ENCODE measurements at regions not wholly inside any gene's neighbourhood (a gene's known extent, or its start where the extent isn't known, plus 50 kb on each side); places are given as distances from the start of the nearest gene placed in this dataset.

DNA sequence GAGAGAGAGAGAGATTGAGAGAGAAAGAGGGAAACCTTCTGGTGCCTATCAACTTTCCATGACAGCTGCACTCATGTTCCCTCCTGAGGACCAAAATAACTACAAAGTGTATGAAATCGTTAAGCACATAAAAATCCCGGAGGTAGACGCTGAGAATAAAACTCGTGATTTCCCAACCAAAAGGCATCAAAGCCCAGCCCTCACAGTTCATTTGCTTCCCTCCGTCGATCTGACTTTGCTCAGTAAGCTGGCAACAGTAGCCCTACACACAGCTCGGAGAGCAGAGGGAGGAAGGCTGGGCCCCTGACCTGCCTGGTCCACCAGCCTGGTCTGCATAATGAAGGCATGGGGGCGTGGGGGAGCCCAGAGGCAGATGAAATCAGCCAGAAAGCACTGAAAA lies 273.9 kb upstream of the ZFHX3 start (continued):
- TF ChIP-seq ZNF672 (CRISPR knock-in tag; IDR thresholded peaks at IDR 0.05) = no peak
- TF ChIP-seq ZNF704 (CRISPR knock-in tag; IDR thresholded peaks at IDR 0.05; ENCODE audit: borderline replicate concordance) = no peak
- no peak for TF ChIP-seq THAP8 (CRISPR knock-in tag; IDR thresholded peaks at IDR 0.05; ENCODE audit: borderline replicate concordance)
- TF ChIP-seq ZNF101 (CRISPR knock-in tag; IDR thresholded peaks at IDR 0.05; ENCODE audit: borderline replicate concordance, low read depth) = no peak
- no peak for TF ChIP-seq ZBTB8A (CRISPR knock-in tag; IDR thresholded peaks at IDR 0.05; ENCODE audit: borderline replicate concordance, low read depth)
- no peak for TF ChIP-seq HOXD1 (CRISPR knock-in tag; IDR thresholded peaks at IDR 0.05)
- no peak for TF ChIP-seq MED1 (CRISPR knock-in tag; IDR thresholded peaks at IDR 0.05)
- TF ChIP-seq AGO2 (optimal IDR thresholded peaks at IDR 0.05; ENCODE audit: low read depth, low read length) = no peak
- TF ChIP-seq ZNF10 (CRISPR knock-in tag; IDR thresholded peaks at IDR 0.05; ENCODE audit: borderline replicate concordance, low read depth) = no peak
- TF ChIP-seq EZH2 (conservative IDR thresholded peaks at IDR 0.05; ENCODE audit: low read depth, low read length) = no peak

GRCh38 chr16:73319737-73320136 lies 271.8 kb upstream of the ZFHX3 start:
- H3K27me3 ChIP-seq (ENCODE audit: control insufficient read depth in 1 of 2, insufficient read depth in 2 of 2, low read length in 2 of 2) = peaks cover 0 to 38% of the 10 kb centered on the region in 2 experiments; a peak in 3 of 5 replicates
- no peak for ATAC-seq
- intact Hi-C loops (cut with micrococcal nuclease; ENCODE audit: unreplicated experiment) = no loop called here

More at GRCh38 chr16:73319737-73320136, 271.8 kb upstream of the ZFHX3 start:
- Histone ChIP-seq H4K20me1 (ENCODE audit: insufficient read depth, low read length) (no peaks in the 10 kb centered on the region), H3K4me2 (ENCODE audit: low read depth, low read length) (no peak overlapping the region), H3K4me3 (replicated peaks in 1 of 3; ENCODE audit: insufficient read depth in 1 of 3, low read depth in 2 of 3, low read length in 3 of 3) (no peak overlapping the region), H3K4me1 (ENCODE audit: insufficient read depth, low read length) (no peaks in the 10 kb centered on the region), H3K9ac (ENCODE audit: insufficient read depth, low read depth, low read length) (no peak overlapping the region), H3K79me2 (ENCODE audit: insufficient read depth, low read length) (no peaks in the 10 kb centered on the region), H3K36me3 (replicated peaks in 1 of 2; ENCODE audit: control insufficient read depth in 1 of 2, insufficient read depth in 2 of 2, low read length in 2 of 2) (no peaks in the 10 kb centered on the region), H2AFZ (ENCODE audit: low read length) (no peak overlapping the region), H3K9me3 (ENCODE audit: low read length) (no peaks in the 10 kb centered on the region), H3K27ac (ENCODE audit: extremely low read length, insufficient read depth, low read length) (no peak overlapping the region)
- CTCF ChIA-PET (ENCODE audit: low intra/inter-chr PET ratio, low total read pairs) = no interaction called here
- no TSS peak for BruUV-seq (replicated peaks)
- WGBS (ENCODE audit: low lambda C conversion rate) = 7% methylated on average over 8 of the region's 8 CpGs
- DNase-seq (ENCODE audit: low spot score) (no peak), FAIRE-seq (no peak)
- POLR2A ChIA-PET = no interaction called here
- in situ Hi-C loops (cut with HindIII; ENCODE audit: extremely low pct_ligation_motif_present, low pct_unique_long_range_greater_than_20kb) = no loop called here
- TF ChIP-seq FOXJ3 (CRISPR knock-in tag; IDR thresholded peaks at IDR 0.05; ENCODE audit: borderline replicate concordance) = no peak
- peak; percentile 37; the same call in 1 of the 2 replicates for TF ChIP-seq RFX1 (IDR thresholded peaks at IDR 0.05)

Data from HepG2 (cell line).